GM19468 (cell line): ENCODE measurements at regions not wholly inside any gene's neighbourhood (a gene's known extent, or its start where the extent isn't known, plus 50 kb on each side); places are given as distances from the start of the nearest gene placed in this dataset.
"Not testable (repeated sequence)": the region's sequence is repeated elsewhere in the genome, so short reads cannot be mapped to it uniquely, and the experiment has no call there.

Source experiments
- ATAC-seq: cut with Tn5 transposase; IDR thresholded peaks from one replicate; pipeline ENCODE4 v1.9.1; 2021; ENCODE audit warnings: mild to moderate bottlenecking, moderate library complexity, moderate number of reproducible peaks; ENCODE audit not compliant: unreplicated experiment; ENCODE audit errors: extremely low read depth

- no peak for ATAC-seq
Observed at GRCh38 chr1:201636097-201636496, 97.2 kb downstream of the NAV1 start.

GRCh38 chr1:201636510-201636971 is 97.6 kb downstream of the NAV1 start:
- ATAC-seq = no peak

GRCh38 chr1:201637282-201638079 is 98.6 kb downstream of the NAV1 start:
- no peak for ATAC-seq

- ATAC-seq = no peak
Observed at GRCh38 chr1:201639391-201639790, 100.5 kb downstream of the NAV1 start.

GRCh38 chr1:201639826-201640225 is 100.9 kb downstream of the NAV1 start:
- no peak for ATAC-seq

GRCh38 chr1:201640624-201641023 is 101.7 kb downstream of the NAV1 start:
- ATAC-seq = no peak

GRCh38 chr1:201641524-201642253 is 102.8 kb downstream of the NAV1 start:
- ATAC-seq = no peak

- no peak for ATAC-seq
Observed at GRCh38 chr1:201643835-201644104, 104.8 kb downstream of the NAV1 start.

- ATAC-seq = no peak
Observed at GRCh38 chr1:201644197-201644596, 105.3 kb downstream of the NAV1 start.

- ATAC-seq = not testable (repeated sequence)
Observed at GRCh38 chr1:201645000-201645399, 106.1 kb downstream of the NAV1 start.

- ATAC-seq = no peak
Observed at GRCh38 chr1:201645956-201646355, 107.0 kb downstream of the NAV1 start.

GRCh38 chr1:201646411-201647022 is 107.6 kb downstream of the NAV1 start:
- no peak for ATAC-seq

- ATAC-seq = no peak
Observed at GRCh38 chr1:201647094-201647493, 108.2 kb downstream of the NAV1 start.

GRCh38 chr1:201647722-201648065 is 108.8 kb downstream of the NAV1 start:
- ATAC-seq = no peak

GRCh38 chr1:201648066-201648906 is 109.4 kb downstream of the NAV1 start:
- ATAC-seq = no peak

- no peak for ATAC-seq
Observed at GRCh38 chr1:201648907-201649721, 110.2 kb downstream of the NAV1 start.

GRCh38 chr1:201649761-201650622 is 111.1 kb downstream of the NAV1 start:
- ATAC-seq = no peak

- no peak for ATAC-seq
Observed at GRCh38 chr1:201650623-201650933, 111.7 kb downstream of the NAV1 start.

GRCh38 chr1:201652181-201652580 is 113.3 kb downstream of the NAV1 start:
- no peak for ATAC-seq
